ENCODE measurements at regions not wholly inside any gene's neighbourhood (a gene's known extent, or its start where the extent isn't known, plus 50 kb on each side); places are given as distances from the start of the nearest gene placed in this dataset.

DNA sequence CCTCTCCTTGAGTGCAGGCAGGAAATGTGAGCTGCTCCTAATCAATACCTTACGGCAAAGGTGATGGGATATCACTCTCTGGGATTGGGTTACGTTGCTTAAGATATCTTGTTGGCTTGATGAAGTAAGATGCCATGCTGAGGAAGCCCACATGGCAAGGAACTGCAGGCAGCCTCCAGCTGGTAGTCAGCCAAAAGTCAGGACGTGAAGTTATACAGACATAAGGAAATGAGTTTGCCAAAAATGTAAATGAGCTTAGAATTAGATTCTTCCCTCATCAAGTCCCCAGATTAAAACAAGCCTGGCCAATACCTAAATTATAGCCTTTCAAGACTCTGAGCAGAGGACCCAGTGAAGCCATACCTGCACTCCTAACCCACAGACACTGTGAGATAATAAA, 155.0 kb downstream of the QDPR start:
- Histone ChIP-seq H3K4me2 (ENCODE audit: control insufficient read depth, insufficient read depth) (no peak overlapping the region), H3K27me3 (replicated peaks in 1 of 2; ENCODE audit: control insufficient read depth in 2 of 2, insufficient read depth in 2 of 2, low read length in 1 of 2) (no peaks in the 10 kb centered on the region), H3K79me2 (ENCODE audit: control insufficient read depth, insufficient read depth, low read length) (no peaks in the 10 kb centered on the region), H3K36me3 (ENCODE audit: control insufficient read depth in 2 of 2, insufficient read depth in 2 of 2, low read length in 1 of 2) (no peaks in the 10 kb centered on the region), H2AFZ (ENCODE audit: control insufficient read depth, low read depth, low read length) (no peak overlapping the region), H3K4me1 (ENCODE audit: control insufficient read depth, insufficient read depth, low read length) (no peaks in the 10 kb centered on the region), H3K9me3 (replicated peaks; ENCODE audit: control insufficient read depth, insufficient read depth, low read length) (no peaks in the 10 kb centered on the region), H3K9ac (ENCODE audit: control insufficient read depth, insufficient read depth, low read length) (no peak overlapping the region), H3K4me3 (no peak overlapping the region), H3K27ac (ENCODE audit: control insufficient read depth, insufficient read depth) (no peak overlapping the region), H4K20me1 (ENCODE audit: control insufficient read depth, insufficient read depth) (no peaks in the 10 kb centered on the region)
- ChIA-PET POLR2A (no interaction called here), SMC1A (ENCODE audit: uncharacterized antibody, unreplicated experiment) (interaction anchor here (1.2 to 1.5 kb wide), 3 partner anchors 9 to 12 kb away, joined by 3 to 4 read pairs (median 3); no protein-coding TSS in a partner anchor), RAD21 (ENCODE audit: unreplicated experiment) (interaction anchor here (0.8 kb wide), 1 partner anchor 92 kb away, joined by 3 read pairs; no protein-coding TSS in a partner anchor), CTCF (interaction anchor here (1.4 to 2.4 kb wide), 2 partner anchors 9 to 91 kb away, joined by 5 to 13 read pairs; no protein-coding TSS in a partner anchor)
- ATAC-seq (no peak), DNase-seq (ENCODE audit: low read depth, low spot score) (no peak), FAIRE-seq (no peak)
- TF ChIP-seq ZNF622 (IDR thresholded peaks at IDR 0.05): no peak
- TF ChIP-seq, protein P1, sequence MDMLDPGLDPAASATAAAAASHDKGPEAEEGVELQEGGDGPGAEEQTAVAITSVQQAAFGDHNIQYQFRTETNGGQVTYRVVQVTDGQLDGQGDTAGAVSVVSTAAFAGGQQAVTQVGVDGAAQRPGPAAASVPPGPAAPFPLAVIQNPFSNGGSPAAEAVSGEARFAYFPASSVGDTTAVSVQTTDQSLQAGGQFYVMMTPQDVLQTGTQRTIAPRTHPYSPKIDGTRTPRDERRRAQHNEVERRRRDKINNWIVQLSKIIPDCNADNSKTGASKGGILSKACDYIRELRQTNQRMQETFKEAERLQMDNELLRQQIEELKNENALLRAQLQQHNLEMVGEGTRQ (IDR thresholded peaks at IDR 0.05; ENCODE audit: borderline replicate concordance, low read depth, low read length): no peak
- TF ChIP-seq NFYB (IDR thresholded peaks at IDR 0.05; ENCODE audit: insufficient read depth, low read depth, low read length): no peak
- no peak for TF ChIP-seq NRF1 (conservative IDR thresholded peaks at IDR 0.05; ENCODE audit: low read depth, low read length)
- TF ChIP-seq, protein P2, sequence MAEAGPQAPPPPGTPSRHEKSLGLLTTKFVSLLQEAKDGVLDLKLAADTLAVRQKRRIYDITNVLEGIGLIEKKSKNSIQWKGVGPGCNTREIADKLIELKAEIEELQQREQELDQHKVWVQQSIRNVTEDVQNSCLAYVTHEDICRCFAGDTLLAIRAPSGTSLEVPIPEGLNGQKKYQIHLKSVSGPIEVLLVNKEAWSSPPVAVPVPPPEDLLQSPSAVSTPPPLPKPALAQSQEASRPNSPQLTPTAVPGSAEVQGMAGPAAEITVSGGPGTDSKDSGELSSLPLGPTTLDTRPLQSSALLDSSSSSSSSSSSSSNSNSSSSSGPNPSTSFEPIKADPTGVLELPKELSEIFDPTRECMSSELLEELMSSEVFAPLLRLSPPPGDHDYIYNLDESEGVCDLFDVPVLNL (IDR thresholded peaks at IDR 0.05; ENCODE audit: low read depth, low read length): no peak
- TF ChIP-seq, protein P3, sequence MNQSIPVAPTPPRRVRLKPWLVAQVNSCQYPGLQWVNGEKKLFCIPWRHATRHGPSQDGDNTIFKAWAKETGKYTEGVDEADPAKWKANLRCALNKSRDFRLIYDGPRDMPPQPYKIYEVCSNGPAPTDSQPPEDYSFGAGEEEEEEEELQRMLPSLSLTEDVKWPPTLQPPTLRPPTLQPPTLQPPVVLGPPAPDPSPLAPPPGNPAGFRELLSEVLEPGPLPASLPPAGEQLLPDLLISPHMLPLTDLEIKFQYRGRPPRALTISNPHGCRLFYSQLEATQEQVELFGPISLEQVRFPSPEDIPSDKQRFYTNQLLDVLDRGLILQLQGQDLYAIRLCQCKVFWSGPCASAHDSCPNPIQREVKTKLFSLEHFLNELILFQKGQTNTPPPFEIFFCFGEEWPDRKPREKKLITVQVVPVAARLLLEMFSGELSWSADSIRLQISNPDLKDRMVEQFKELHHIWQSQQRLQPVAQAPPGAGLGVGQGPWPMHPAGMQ (IDR thresholded peaks at IDR 0.05; ENCODE audit: borderline replicate concordance): no peak
- TF ChIP-seq, protein P4, sequence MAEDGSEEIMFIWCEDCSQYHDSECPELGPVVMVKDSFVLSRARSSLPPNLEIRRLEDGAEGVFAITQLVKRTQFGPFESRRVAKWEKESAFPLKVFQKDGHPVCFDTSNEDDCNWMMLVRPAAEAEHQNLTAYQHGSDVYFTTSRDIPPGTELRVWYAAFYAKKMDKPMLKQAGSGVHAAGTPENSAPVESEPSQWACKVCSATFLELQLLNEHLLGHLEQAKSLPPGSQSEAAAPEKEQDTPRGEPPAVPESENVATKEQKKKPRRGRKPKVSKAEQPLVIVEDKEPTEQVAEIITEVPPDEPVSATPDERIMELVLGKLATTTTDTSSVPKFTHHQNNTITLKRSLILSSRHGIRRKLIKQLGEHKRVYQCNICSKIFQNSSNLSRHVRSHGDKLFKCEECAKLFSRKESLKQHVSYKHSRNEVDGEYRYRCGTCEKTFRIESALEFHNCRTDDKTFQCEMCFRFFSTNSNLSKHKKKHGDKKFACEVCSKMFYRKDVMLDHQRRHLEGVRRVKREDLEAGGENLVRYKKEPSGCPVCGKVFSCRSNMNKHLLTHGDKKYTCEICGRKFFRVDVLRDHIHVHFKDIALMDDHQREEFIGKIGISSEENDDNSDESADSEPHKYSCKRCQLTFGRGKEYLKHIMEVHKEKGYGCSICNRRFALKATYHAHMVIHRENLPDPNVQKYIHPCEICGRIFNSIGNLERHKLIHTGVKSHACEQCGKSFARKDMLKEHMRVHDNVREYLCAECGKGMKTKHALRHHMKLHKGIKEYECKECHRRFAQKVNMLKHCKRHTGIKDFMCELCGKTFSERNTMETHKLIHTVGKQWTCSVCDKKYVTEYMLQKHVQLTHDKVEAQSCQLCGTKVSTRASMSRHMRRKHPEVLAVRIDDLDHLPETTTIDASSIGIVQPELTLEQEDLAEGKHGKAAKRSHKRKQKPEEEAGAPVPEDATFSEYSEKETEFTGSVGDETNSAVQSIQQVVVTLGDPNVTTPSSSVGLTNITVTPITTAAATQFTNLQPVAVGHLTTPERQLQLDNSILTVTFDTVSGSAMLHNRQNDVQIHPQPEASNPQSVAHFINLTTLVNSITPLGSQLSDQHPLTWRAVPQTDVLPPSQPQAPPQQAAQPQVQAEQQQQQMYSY (CRISPR knock-in tag; IDR thresholded peaks at IDR 0.05): no peak
- TF ChIP-seq ZNF207 (IDR thresholded peaks at IDR 0.05; ENCODE audit: borderline replicate concordance): no peak
- TF ChIP-seq EED (IDR thresholded peaks at IDR 0.05; ENCODE audit: low read depth): no peak
- no peak for TF ChIP-seq TAF1 (IDR thresholded peaks at IDR 0.05; ENCODE audit: borderline replicate concordance, low read depth, low read length)
- no peak for TF ChIP-seq JUNB (IDR thresholded peaks at IDR 0.05)
- TF ChIP-seq, protein P5, sequence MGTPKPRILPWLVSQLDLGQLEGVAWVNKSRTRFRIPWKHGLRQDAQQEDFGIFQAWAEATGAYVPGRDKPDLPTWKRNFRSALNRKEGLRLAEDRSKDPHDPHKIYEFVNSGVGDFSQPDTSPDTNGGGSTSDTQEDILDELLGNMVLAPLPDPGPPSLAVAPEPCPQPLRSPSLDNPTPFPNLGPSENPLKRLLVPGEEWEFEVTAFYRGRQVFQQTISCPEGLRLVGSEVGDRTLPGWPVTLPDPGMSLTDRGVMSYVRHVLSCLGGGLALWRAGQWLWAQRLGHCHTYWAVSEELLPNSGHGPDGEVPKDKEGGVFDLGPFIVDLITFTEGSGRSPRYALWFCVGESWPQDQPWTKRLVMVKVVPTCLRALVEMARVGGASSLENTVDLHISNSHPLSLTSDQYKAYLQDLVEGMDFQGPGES (IDR thresholded peaks at IDR 0.05): no peak
- BruUV-seq (replicated peaks): no TSS peak
- 35% methylated on average over 3 of the region's 3 CpGs for WGBS (ENCODE audit: insufficient coverage, insufficient replicate concordance, low lambda C conversion rate, missing lambda C conversion rate)
- intact Hi-C loops (cut with micrococcal nuclease; ENCODE audit: unreplicated experiment): no loop called here
- in situ Hi-C loops (cut with MboI): no loop called here
